SU-DHL-6 (cell line): ENCODE measurements at regions not wholly inside any gene's neighbourhood (a gene's known extent, or its start where the extent isn't known, plus 50 kb on each side); places are given as distances from the start of the nearest gene placed in this dataset.

Experiments
- H2AFZ ChIP-seq: fragments of 200-600 bp; sonication (generic); 2 replicates; pipeline ENCODE4 v1.6.1; 2014; ENCODE audit warnings: low read depth, mild to moderate bottlenecking, moderate library complexity, mixed read lengths, antibody characterized with exemption, low read length; ENCODE audit not compliant: severe bottlenecking
- H3F3A ChIP-seq: fragments of 200-600 bp; shearing (Covaris generic); 2 replicates; pipeline ENCODE4 v1.6.0; 2016; ENCODE audit warnings: antibody characterized with exemption, mild to moderate bottlenecking; ENCODE audit not compliant: insufficient read depth
- H3K27ac ChIP-seq: fragments of 200-600 bp; sonication (generic); 2 replicates; pipeline ENCODE4 v1.5.1; 2016; ENCODE audit warnings: low read depth, mild to moderate bottlenecking, low read length, moderate library complexity, mixed read lengths
- H3K27me3 ChIP-seq: fragments of 200-600 bp; sonication (generic), shearing (Covaris generic); 2 replicates; pipeline ENCODE4 v1.6.0; 2014; ENCODE audit warnings: mild to moderate bottlenecking, low read length
- H3K36me3 ChIP-seq: fragments of 200-600 bp; sonication (generic); 2 replicates; pipeline ENCODE4 v1.6.1; 2014; ENCODE audit warnings: mild to moderate bottlenecking, low read length, mixed read lengths
- H3K4me2 ChIP-seq: fragments of 300-600, 200-600 bp; shearing (Covaris generic), sonication (generic); 2 replicates; pipeline ENCODE4 v1.6.0; 2014; ENCODE audit warnings: low read length, low read depth, mild to moderate bottlenecking; ENCODE audit not compliant: poor library complexity, severe bottlenecking
- H3K4me3 ChIP-seq: fragments of 200-600 bp; sonication (generic); 2 replicates; pipeline ENCODE4 v1.5.1; 2014; ENCODE audit warnings: antibody characterized with exemption, low read length, mild to moderate bottlenecking, mixed read lengths; ENCODE audit not compliant: insufficient read depth, poor library complexity, severe bottlenecking
- H3K79me2 ChIP-seq: fragments of 200-600 bp; sonication (generic); 2 replicates; pipeline ENCODE4 v1.6.1; 2014; ENCODE audit warnings: mild to moderate bottlenecking, low read length, moderate library complexity; ENCODE audit not compliant: insufficient read depth
- H3K9ac ChIP-seq: fragments of 200-600 bp; sonication (generic); 2 replicates; pipeline ENCODE4 v1.7.0; 2014; ENCODE audit warnings: mild to moderate bottlenecking, low read length
- H3K9me2 ChIP-seq: fragments of 200-600 bp; sonication (generic); replicated peaks from 2 replicates; pipeline ENCODE4 v1.6.1; 2014; ENCODE audit warnings: low read length; ENCODE audit not compliant: insufficient read depth
- H3K9me3 ChIP-seq: fragments of 200-600 bp; sonication (generic); 2 replicates; pipeline ENCODE4 v1.6.1; 2014; ENCODE audit warnings: low read length, mixed read lengths; ENCODE audit not compliant: insufficient read depth
- H4K20me1 ChIP-seq: fragments of 200-600 bp; sonication (generic); 2 replicates; pipeline ENCODE4 v1.6.1; 2014; ENCODE audit warnings: low read depth, mild to moderate bottlenecking, antibody characterized with exemption, low read length, moderate library complexity, mixed read lengths
- EZH2phosphoT487 ChIP-seq: fragments of 200-600 bp; sonication (generic), shearing (Covaris generic); conservative IDR thresholded peaks from 2 replicates; pipeline ENCODE4 v1.6.1; 2018; ENCODE audit warnings: mild to moderate bottlenecking, antibody characterized with exemption, low read length, moderate library complexity, mixed read lengths
- TF ChIP-seq, protein P1 (sequence below): fragments of 200-600 bp; sonication (generic); IDR thresholded peaks from one replicate; pipeline ENCODE4 v1.5.1; 2017; ENCODE audit warnings: antibody characterized with exemption, mild to moderate bottlenecking, low read length, moderate library complexity; ENCODE audit not compliant: insufficient read depth, poor library complexity, severe bottlenecking

DNA sequence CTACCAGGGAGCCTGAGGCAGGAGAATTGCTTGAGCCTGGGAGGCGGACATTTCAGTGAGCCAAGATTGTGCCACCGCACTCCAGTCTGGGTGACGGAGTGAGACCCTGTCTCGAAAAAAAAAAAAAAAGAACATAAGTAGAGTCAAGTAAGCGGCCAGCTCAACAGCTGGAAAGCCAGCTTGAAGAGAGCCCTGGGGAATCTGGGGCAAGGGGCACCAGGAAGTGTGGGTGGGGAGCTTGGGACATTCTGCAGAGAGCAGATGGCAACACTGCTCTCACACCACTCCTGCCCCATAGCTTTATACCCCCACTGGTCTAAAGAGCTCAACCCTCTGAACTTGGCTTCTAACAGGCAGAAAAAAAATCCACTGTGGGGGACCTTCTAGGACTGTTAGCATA is 505.6 kb downstream of the BUD13 start:
- H3K27me3 ChIP-seq: no peaks in the 10 kb centered on the region; the same call in 1 of the 2 replicates
- H4K20me1 ChIP-seq: no peaks in the 10 kb centered on the region
- TF ChIP-seq EZH2phosphoT487: no peak
- TF ChIP-seq, protein P1, sequence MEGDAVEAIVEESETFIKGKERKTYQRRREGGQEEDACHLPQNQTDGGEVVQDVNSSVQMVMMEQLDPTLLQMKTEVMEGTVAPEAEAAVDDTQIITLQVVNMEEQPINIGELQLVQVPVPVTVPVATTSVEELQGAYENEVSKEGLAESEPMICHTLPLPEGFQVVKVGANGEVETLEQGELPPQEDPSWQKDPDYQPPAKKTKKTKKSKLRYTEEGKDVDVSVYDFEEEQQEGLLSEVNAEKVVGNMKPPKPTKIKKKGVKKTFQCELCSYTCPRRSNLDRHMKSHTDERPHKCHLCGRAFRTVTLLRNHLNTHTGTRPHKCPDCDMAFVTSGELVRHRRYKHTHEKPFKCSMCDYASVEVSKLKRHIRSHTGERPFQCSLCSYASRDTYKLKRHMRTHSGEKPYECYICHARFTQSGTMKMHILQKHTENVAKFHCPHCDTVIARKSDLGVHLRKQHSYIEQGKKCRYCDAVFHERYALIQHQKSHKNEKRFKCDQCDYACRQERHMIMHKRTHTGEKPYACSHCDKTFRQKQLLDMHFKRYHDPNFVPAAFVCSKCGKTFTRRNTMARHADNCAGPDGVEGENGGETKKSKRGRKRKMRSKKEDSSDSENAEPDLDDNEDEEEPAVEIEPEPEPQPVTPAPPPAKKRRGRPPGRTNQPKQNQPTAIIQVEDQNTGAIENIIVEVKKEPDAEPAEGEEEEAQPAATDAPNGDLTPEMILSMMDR: no peak
- no peak overlapping the region for H3K4me2 ChIP-seq
- H3K9me2 ChIP-seq: no peaks in the 10 kb centered on the region
- no peaks in the 10 kb centered on the region for H3F3A ChIP-seq
- no peaks in the 10 kb centered on the region for H3K79me2 ChIP-seq
- H3K4me3 ChIP-seq: no peak overlapping the region
- no peak overlapping the region for H2AFZ ChIP-seq
- no peak overlapping the region for H3K27ac ChIP-seq
- no peaks in the 10 kb centered on the region for H3K9me3 ChIP-seq
- no peaks in the 10 kb centered on the region for H3K36me3 ChIP-seq
- no peak overlapping the region for H3K9ac ChIP-seq

- Histone ChIP-seq H3K4me2 (no peak overlapping the region), H3K9me3 (no peaks in the 10 kb centered on the region), H3F3A (no peaks in the 10 kb centered on the region), H4K20me1 (no peaks in the 10 kb centered on the region), H3K27me3 (no peaks in the 10 kb centered on the region; the same call in 1 of the 2 replicates), H3K36me3 (no peaks in the 10 kb centered on the region), H3K27ac (no peak overlapping the region), H2AFZ (no peak overlapping the region), H3K9ac (no peak overlapping the region), H3K79me2 (no peaks in the 10 kb centered on the region), H3K4me3 (no peak overlapping the region), H3K9me2 (no peaks in the 10 kb centered on the region)
- TF ChIP-seq, protein P1: no peak
- TF ChIP-seq EZH2phosphoT487: no peak
Measured at GRCh38 chr11:116263770-116264169, 509.0 kb downstream of the BUD13 start.

DNA sequence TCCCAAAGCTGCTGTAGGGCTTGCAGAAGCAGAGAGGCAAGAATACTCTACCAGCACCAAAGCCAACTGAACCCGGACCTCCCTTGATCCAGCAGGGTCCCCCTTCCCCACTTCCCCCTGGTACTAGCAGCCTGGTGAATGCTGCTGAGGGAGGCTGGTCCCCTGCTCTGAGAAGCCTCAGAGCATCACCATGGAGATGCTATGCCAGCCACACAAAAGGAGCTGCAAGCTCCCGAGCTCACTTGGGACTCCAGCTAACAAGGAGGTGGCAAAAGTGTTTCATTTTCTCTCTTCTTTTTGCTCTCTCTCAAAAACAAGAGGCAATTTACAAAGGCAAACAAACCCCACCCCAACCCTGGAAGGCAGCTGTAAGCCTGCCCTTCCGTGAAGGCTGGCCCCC is 509.8 kb downstream of the BUD13 start:
- Histone ChIP-seq H2AFZ (no peak overlapping the region), H3K9ac (no peak overlapping the region), H3K36me3 (no peaks in the 10 kb centered on the region), H3K4me2 (no peak overlapping the region), H3K79me2 (no peaks in the 10 kb centered on the region), H3K9me2 (no peaks in the 10 kb centered on the region), H4K20me1 (no peaks in the 10 kb centered on the region), H3K9me3 (no peaks in the 10 kb centered on the region), H3F3A (no peaks in the 10 kb centered on the region), H3K27ac (no peak overlapping the region), H3K27me3 (no peaks in the 10 kb centered on the region; the same call in 1 of the 2 replicates), H3K4me3 (no peak overlapping the region)
- TF ChIP-seq, protein P1: no peak
- no peak for TF ChIP-seq EZH2phosphoT487
